Nephron progenitor cell (in vitro differentiated cells): ENCODE measurements at regions not wholly inside any gene's neighbourhood (a gene's known extent, or its start where the extent isn't known, plus 50 kb on each side); places are given as distances from the start of the nearest gene placed in this dataset.

Experiments used
- DNase-seq: peaks from one replicate; pipeline ENCODE4 v3.0.0; 2021
- H3K27ac Mint-ChIP-seq: 2 replicates; pipeline ENCODE4 v1.8.0; 2021; ENCODE audit warnings: mild to moderate bottlenecking, moderate library complexity, mixed read lengths
- H3K27me3 Mint-ChIP-seq: 2 replicates; pipeline ENCODE4 v1.8.0; 2021; ENCODE audit warnings: mild to moderate bottlenecking, low read depth, mixed read lengths; ENCODE audit not compliant: poor library complexity
- H3K36me3 Mint-ChIP-seq: 2 replicates; pipeline ENCODE4 v1.8.0; 2021; ENCODE audit warnings: low read depth, mixed read lengths
- H3K4me1 Mint-ChIP-seq: 2 replicates; pipeline ENCODE4 v1.8.0; 2021; ENCODE audit warnings: mixed read lengths
- H3K4me3 Mint-ChIP-seq: 2 replicates; pipeline ENCODE4 v1.8.0; 2021; ENCODE audit warnings: mild to moderate bottlenecking, moderate library complexity, mixed read lengths
- H3K9me3 Mint-ChIP-seq: 2 replicates; pipeline ENCODE4 v1.8.0; 2021; ENCODE audit warnings: mild to moderate bottlenecking, moderate library complexity, mixed read lengths
- TF ChIP-seq, protein P1 (sequence below): fragments of 200-600 bp; sonication (generic); IDR thresholded peaks from 2 replicates; pipeline ENCODE4 v1.5.0; 2021; ENCODE audit warnings: antibody characterized with exemption

DNA sequence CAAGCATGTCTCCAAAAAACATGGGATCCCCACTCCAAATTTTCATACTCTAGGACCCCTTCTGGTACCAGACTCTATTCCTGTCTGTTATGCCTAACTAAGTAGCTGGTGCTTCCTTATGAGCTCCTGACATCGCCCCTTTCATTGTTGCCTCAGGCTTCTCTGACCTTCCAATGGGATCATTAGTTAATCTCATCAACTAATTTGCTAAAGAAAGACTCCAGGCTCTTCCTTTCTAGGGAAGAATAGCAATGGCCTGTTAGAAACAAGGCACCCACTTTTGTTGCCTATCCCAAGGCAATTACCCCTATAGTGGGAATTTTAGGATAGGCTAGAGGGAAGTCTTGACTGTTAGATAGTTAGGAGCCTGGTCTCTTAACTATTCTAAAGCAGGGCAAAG is 369.5 kb downstream of the MLLT3 start:
- peaks cover 9% of the 10 kb centered on the region for H3K4me1 Mint-ChIP-seq
- H3K9me3 Mint-ChIP-seq: peaks cover 12% of the 10 kb centered on the region
- DNase-seq: no peak
- H3K27ac Mint-ChIP-seq: peak overlapping the region; percentile 16
- no peak overlapping the region for H3K4me3 Mint-ChIP-seq
- TF ChIP-seq, protein P1, sequence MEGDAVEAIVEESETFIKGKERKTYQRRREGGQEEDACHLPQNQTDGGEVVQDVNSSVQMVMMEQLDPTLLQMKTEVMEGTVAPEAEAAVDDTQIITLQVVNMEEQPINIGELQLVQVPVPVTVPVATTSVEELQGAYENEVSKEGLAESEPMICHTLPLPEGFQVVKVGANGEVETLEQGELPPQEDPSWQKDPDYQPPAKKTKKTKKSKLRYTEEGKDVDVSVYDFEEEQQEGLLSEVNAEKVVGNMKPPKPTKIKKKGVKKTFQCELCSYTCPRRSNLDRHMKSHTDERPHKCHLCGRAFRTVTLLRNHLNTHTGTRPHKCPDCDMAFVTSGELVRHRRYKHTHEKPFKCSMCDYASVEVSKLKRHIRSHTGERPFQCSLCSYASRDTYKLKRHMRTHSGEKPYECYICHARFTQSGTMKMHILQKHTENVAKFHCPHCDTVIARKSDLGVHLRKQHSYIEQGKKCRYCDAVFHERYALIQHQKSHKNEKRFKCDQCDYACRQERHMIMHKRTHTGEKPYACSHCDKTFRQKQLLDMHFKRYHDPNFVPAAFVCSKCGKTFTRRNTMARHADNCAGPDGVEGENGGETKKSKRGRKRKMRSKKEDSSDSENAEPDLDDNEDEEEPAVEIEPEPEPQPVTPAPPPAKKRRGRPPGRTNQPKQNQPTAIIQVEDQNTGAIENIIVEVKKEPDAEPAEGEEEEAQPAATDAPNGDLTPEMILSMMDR: no peak
- peaks cover 2% of the 10 kb centered on the region for H3K27me3 Mint-ChIP-seq
- peaks cover 17% of the 10 kb centered on the region for H3K36me3 Mint-ChIP-seq

- TF ChIP-seq, protein P1: no peak
These were observed 371.5 kb downstream of the MLLT3 start for GRCh38 chr9:20250791-20251190.

GRCh38 chr9:20244271-20244670 is 378.0 kb downstream of the MLLT3 start:
- TF ChIP-seq, protein P1: no peak
- H3K4me3 Mint-ChIP-seq: peak overlapping the region; percentile 44
- H3K27ac Mint-ChIP-seq: peak overlapping the region; percentile 14
- H3K4me1 Mint-ChIP-seq: peaks cover 53% of the 10 kb centered on the region
- peaks cover 12% of the 10 kb centered on the region for H3K9me3 Mint-ChIP-seq
- peak; percentile 42 for DNase-seq
- peaks cover 3% of the 10 kb centered on the region for H3K27me3 Mint-ChIP-seq
- peaks cover 12% of the 10 kb centered on the region for H3K36me3 Mint-ChIP-seq

More at GRCh38 chr9:20250791-20251190, 371.5 kb downstream of the MLLT3 start:
- Mint-ChIP-seq H3K4me1 (no peaks in the 10 kb centered on the region), H3K9me3 (peaks cover 12% of the 10 kb centered on the region), H3K36me3 (peaks cover 17% of the 10 kb centered on the region), H3K27ac (no peak overlapping the region), H3K27me3 (peaks cover 2% of the 10 kb centered on the region), H3K4me3 (no peak overlapping the region)
- no peak for DNase-seq

GRCh38 chr9:20243841-20244240 is 378.5 kb downstream of the MLLT3 start:
- TF ChIP-seq, protein P1: no peak
- DNase-seq: peak; percentile 11
- H3K36me3 Mint-ChIP-seq: peaks cover 10% of the 10 kb centered on the region
- H3K9me3 Mint-ChIP-seq: peaks cover 8% of the 10 kb centered on the region
- H3K4me3 Mint-ChIP-seq: peak overlapping the region; percentile 44
- peaks cover 53% of the 10 kb centered on the region for H3K4me1 Mint-ChIP-seq
- H3K27me3 Mint-ChIP-seq: peaks cover 3% of the 10 kb centered on the region
- H3K27ac Mint-ChIP-seq: peak overlapping the region; percentile 95

DNA sequence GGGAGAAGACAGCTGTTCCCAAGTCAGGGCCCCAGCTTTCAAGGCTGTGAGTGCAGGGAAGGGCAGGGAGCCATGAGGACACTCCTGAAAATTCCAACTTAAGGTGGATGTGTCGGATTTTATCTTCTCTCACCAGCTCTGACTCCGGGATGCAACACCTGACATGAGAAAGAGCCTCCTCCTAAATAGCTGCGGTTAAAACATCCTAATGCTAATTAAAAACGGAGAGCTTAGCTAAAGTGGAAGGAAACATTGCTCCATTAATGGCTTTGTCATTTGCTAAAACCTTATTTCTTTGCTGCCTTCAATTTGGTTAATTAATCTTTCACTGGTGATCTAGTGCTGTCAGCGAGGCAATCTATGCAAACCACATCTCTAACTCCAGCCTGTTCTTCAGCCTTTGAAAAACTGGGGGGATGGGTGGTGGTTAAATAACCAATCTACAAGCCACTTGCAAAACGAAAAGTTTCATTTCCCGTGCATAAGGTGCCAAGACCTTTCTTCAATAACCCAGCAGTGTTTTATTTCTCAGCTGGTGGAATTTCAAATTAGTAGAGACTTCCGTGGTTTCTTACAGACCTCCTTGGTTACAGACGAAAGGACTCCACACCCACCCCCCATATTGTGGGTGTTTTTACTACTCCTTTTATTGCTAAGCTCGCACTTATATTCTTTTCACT is 379.6 kb downstream of the MLLT3 start:
- H3K4me1 Mint-ChIP-seq: peaks cover 53% of the 10 kb centered on the region
- no peaks in the 10 kb centered on the region for H3K36me3 Mint-ChIP-seq
- no peak overlapping the region for H3K27ac Mint-ChIP-seq
- no peaks in the 10 kb centered on the region for H3K9me3 Mint-ChIP-seq
- peak overlapping the region; percentile 17 for H3K4me3 Mint-ChIP-seq
- DNase-seq: no peak
- H3K27me3 Mint-ChIP-seq: peaks cover 3% of the 10 kb centered on the region
- TF ChIP-seq, protein P1: no peak

DNA sequence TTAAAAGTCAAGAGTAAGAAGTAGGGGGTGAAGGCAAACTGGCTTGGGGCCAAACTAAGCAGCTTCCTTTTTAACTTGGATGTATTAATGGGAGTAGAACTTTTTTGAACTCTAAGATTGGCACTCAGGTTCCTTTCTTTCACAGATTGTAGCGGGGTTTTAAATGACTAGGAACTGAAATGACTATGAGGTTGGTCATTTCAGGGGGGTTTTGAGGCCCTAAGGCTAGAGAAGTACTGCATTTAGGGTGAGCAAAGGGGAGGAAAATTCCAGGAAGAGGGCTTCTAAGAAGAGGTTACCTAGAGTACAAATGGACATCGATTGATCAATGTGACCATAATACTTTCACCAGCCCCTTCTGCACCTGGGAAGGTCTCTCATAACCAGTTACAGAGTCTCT is 381.8 kb downstream of the MLLT3 start:
- peaks cover 17% of the 10 kb centered on the region for H3K36me3 Mint-ChIP-seq
- no peak overlapping the region for H3K4me3 Mint-ChIP-seq
- no peak for DNase-seq
- H3K27me3 Mint-ChIP-seq: peaks cover 3% of the 10 kb centered on the region
- no peak overlapping the region for H3K27ac Mint-ChIP-seq
- H3K4me1 Mint-ChIP-seq: peaks cover 53% of the 10 kb centered on the region
- peaks cover 17% of the 10 kb centered on the region for H3K9me3 Mint-ChIP-seq
- TF ChIP-seq, protein P1: no peak
